ENCODE measurements at regions not wholly inside any gene's neighbourhood (a gene's known extent, or its start where the extent isn't known, plus 50 kb on each side); places are given as distances from the start of the nearest gene placed in this dataset.
"Not testable (repeated sequence)": the region's sequence is repeated elsewhere in the genome, so short reads cannot be mapped to it uniquely, and the experiment has no call there.

DNA sequence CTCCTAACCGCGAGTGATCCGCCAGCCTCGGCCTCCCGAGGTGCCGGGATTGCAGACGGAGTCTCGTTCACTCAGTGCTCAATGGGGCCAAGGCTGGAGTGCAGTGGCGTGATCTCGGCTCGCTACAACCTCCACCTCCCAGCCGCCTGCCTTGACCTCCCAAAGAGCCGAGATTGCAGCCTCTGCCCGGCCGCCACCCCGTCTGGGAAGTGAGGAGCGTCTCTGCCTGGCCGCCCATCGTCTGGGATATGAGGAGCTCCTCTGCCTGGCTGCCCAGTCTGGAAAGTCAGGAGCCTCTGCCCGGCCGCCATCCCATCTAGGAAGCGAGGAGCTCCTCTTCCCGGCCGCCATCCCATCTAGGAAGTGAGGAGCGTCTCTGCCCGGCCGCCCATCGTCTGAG lies 58.8 kb upstream of the ANKRD30BL start:
- not testable (repeated sequence) for H3K27me3 ChIP-seq; H3K4me3 ChIP-seq (ENCODE audit: low read depth, low read length); H3K36me3 ChIP-seq; H3K4me1 ChIP-seq; DNase-seq; H3K9me3 ChIP-seq

DNA sequence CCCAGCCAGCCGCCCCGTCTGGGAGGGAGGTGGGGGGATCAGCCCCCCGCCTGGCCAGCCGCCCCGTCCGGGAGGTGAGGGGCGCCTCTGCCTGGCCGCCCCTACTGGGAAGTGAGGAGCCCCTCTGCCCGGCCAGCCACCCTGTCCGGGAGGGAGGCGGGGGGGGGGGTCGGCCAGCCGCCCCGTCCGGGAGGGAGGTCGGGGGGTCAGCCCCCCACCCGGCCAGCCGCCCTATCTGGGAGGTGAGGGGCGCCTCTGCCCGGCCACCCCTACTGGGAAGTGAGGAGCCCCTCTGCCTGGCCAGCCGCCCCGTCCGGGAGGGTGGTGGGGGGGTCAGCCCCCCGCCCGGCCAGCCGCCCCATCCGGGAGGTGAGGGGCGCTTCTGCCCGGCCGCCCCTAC lies 60.1 kb upstream of the ANKRD30BL start:
- not testable (repeated sequence) for H3K27me3 ChIP-seq, DNase-seq

DNA sequence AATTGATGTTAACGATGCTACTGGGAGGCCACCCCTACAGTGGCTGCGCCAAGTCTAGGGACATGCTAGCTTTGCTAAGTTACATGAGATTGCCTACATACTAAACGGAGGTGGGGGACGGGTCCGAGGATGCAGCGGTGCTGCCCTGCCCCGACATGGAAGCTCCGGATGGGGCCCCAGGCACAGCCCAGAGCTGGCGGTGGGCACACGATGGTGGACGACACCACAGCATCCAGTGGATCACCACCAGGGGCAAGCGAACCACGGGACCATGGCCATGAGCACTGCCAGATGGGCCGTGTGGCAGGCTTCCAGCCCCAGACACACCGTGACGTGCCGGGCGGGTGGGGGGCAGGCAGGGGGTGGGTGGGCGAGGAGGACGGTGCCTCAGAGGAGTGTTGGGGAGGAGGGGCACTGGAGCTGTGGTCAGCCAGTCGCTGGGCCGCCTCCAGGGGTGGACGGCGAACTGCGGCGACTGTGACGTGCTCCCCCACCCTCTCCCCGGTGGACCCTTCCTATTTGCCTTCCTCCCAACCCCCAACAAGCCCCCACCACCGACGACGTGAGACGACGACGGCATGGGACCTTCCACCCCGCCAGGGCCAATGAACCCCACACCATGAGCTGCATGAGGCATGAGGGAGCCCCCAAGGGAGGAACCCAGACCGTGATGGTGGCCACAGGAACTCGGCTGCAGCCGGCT lies 90.6 kb upstream of the ANKRD30BL start:
- no peaks in the 10 kb centered on the region for H3K36me3 ChIP-seq
- H3K9me3 ChIP-seq = no peaks in the 10 kb centered on the region
- TF ChIP-seq, protein P1, sequence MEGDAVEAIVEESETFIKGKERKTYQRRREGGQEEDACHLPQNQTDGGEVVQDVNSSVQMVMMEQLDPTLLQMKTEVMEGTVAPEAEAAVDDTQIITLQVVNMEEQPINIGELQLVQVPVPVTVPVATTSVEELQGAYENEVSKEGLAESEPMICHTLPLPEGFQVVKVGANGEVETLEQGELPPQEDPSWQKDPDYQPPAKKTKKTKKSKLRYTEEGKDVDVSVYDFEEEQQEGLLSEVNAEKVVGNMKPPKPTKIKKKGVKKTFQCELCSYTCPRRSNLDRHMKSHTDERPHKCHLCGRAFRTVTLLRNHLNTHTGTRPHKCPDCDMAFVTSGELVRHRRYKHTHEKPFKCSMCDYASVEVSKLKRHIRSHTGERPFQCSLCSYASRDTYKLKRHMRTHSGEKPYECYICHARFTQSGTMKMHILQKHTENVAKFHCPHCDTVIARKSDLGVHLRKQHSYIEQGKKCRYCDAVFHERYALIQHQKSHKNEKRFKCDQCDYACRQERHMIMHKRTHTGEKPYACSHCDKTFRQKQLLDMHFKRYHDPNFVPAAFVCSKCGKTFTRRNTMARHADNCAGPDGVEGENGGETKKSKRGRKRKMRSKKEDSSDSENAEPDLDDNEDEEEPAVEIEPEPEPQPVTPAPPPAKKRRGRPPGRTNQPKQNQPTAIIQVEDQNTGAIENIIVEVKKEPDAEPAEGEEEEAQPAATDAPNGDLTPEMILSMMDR (IDR thresholded peaks at IDR 0.05; ENCODE audit: low read depth, low read length) = no peak
- no peak for DNase-seq
- H3K27me3 ChIP-seq = no peaks in the 10 kb centered on the region
- H3K4me1 ChIP-seq = no peaks in the 10 kb centered on the region
- no peak overlapping the region for H3K4me3 ChIP-seq (ENCODE audit: low read depth, low read length)

More for the DNA sequence above, 60.1 kb upstream of the ANKRD30BL start:
- not testable (repeated sequence) for H3K9me3 ChIP-seq; H3K4me1 ChIP-seq; H3K36me3 ChIP-seq; H3K4me3 ChIP-seq (ENCODE audit: low read depth, low read length)

DNA sequence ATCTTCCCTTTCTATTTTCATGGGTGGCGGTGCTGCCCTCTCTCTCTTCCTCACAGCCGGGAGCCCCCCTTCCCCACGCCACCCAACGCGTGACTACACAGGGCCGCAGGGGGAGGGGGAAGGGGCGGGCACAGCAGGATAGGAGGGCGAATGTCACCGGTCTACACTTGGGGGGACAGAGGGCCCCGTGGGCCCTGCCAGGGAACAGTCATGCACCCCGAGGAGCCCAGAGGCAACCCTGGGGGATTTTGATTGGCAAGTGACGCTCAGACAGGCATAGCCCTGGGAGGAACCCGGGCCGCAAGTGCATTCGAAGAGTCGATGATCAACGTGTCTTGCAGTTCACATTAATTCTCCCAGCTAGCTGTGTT lies 91.1 kb upstream of the ANKRD30BL start:
- Histone ChIP-seq H3K4me1 (no peaks in the 10 kb centered on the region), H3K9me3 (no peaks in the 10 kb centered on the region), H3K4me3 (ENCODE audit: low read depth, low read length) (no peak overlapping the region), H3K36me3 (no peaks in the 10 kb centered on the region), H3K27me3 (no peaks in the 10 kb centered on the region)
- DNase-seq = no peak
- TF ChIP-seq, protein P1 (IDR thresholded peaks at IDR 0.05; ENCODE audit: low read depth, low read length) = no peak

DNA sequence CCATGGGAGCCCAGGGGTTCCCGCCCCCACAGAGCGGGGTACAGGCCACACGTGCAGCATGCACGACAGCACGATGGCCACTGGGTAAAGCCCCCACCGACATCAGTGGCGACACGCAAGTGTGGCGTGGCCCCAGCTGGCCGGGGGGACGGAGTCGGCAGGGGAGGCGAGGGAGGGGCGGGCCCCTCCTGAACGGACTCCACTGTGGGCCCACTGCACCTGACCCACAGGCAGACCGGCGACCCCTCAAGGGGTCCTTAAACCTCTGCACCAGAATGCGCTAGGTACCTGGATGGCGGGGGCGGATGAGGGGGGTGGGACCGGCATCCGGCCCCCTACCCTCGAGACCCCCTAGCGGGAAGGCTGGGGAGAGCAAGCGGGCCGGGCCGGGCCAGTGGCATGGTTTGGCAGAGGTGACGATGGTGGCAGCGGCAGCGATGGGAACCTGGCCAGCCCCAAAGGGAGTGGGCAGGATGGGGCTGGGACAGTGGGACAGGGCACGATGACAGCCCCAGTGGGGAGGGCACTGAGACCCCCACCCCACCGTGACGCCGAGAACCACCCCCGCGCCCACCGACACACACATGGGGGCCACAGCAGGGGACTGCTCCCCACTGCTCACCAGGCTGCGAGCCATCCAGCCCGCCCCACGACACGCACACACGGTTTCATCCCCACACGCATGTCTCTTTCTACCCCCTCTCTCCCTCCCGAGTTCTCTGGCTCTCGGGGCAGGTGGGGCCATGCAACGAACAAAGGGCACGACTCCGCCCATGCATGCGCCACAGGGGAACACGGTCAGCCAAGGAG lies 91.9 kb upstream of the ANKRD30BL start:
- Histone ChIP-seq H3K4me3 (ENCODE audit: low read depth, low read length) (no peak overlapping the region), H3K27me3 (no peaks in the 10 kb centered on the region), H3K9me3 (no peaks in the 10 kb centered on the region), H3K4me1 (no peaks in the 10 kb centered on the region), H3K36me3 (no peaks in the 10 kb centered on the region)
- TF ChIP-seq, protein P1 (IDR thresholded peaks at IDR 0.05; ENCODE audit: low read depth, low read length) = no peak
- DNase-seq = no peak

DNA sequence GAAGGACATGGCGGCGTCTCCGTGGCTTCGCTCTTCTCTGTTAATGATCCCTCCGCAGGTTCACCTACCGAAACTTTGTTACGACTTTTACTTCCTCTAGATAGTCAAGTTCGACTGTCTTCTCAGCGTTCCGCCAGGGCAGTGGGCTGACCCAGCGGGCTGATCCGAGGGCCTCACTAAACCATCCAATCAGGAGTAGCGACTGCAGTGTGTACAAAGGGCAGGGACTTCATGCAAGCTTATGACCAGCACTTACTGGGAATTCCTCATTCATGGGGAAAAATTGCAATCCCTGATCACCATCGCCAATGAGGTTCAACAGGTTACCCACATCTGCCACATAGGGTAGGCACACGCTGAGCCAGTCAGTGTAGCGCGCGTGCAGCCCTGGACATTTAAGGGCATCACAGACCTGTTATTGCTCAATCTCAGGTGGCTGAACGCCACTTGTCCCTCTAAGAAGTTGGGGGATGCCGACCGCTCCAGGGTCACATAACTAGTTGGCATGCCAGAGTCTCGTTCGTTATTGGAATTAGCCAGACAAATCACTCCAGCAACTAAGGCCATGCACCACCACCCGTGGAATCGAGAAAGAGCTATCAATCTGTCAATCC lies 92.7 kb upstream of the ANKRD30BL start:
- H3K36me3 ChIP-seq; H3K4me3 ChIP-seq (ENCODE audit: low read depth, low read length); H3K27me3 ChIP-seq; H3K4me1 ChIP-seq; H3K9me3 ChIP-seq; DNase-seq: not testable (repeated sequence)

DNA sequence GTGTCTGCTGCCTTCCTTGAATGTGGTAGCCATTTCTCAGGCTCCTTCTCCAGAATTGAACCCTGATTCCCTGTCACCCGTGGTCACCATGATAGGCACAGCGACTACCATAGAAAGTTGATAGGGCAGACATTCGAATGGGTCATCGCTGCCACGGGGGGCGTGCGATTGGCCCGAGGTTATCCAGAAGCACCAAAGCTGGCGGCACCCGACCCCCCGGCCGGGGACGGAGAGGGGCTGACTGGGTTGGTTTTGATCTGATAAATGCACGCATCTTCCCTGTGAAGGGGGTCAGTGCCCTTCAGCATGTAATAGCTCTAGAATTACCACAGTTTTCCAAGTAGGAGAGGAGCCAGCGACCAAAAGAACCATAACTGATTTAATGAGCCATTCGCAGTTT lies 94.0 kb upstream of the ANKRD30BL start:
- TF ChIP-seq, protein P1 (IDR thresholded peaks at IDR 0.05; ENCODE audit: low read depth, low read length) = no peak
- no peaks in the 10 kb centered on the region for H3K4me1 ChIP-seq
- no peak for DNase-seq
- no peak overlapping the region for H3K4me3 ChIP-seq (ENCODE audit: low read depth, low read length)
- no peaks in the 10 kb centered on the region for H3K36me3 ChIP-seq
- no peaks in the 10 kb centered on the region for H3K27me3 ChIP-seq
- no peaks in the 10 kb centered on the region for H3K9me3 ChIP-seq

Measured in BE2C (cell line).